Smooth muscle cell (in vitro differentiated cells): ENCODE measurements at regions not wholly inside any gene's neighbourhood (a gene's known extent, or its start where the extent isn't known, plus 50 kb on each side); places are given as distances from the start of the nearest gene placed in this dataset.

ENCODE experiments used
- DNase-seq: peaks from one replicate; lab custom pipeline; 2025; ENCODE audit not compliant: unreplicated experiment; lab: John Stamatoyannopoulos, UW
- H2AFZ ChIP-seq: fragments of 200-600 bp; sonication (generic); 2 replicates; pipeline ENCODE4 v1.6.0; 2016; ENCODE audit warnings: antibody characterized with exemption, low read depth, mild to moderate bottlenecking
- H3F3A ChIP-seq: fragments of 200-600 bp; sonication (generic); 2 replicates; pipeline ENCODE4 v1.6.0; 2017; ENCODE audit warnings: antibody characterized with exemption, low read depth
- H3K27ac ChIP-seq: fragments of 200-600 bp; sonication (generic); 2 replicates; pipeline ENCODE4 v1.5.1; 2016; ENCODE audit warnings: low read depth, mild to moderate bottlenecking
- H3K27me3 ChIP-seq: fragments of 200-600 bp; sonication (generic); 2 replicates; pipeline ENCODE4 v1.6.1; 2016; ENCODE audit warnings: low read depth, mild to moderate bottlenecking
- H3K36me3 ChIP-seq: fragments of 200-600 bp; sonication (generic); 2 replicates; pipeline ENCODE4 v1.5.1; 2016; ENCODE audit warnings: low read depth
- H3K4me1 ChIP-seq: fragments of 200-600 bp; sonication (generic); 2 replicates; pipeline ENCODE4 v1.5.1; 2016; ENCODE audit warnings: low read depth
- H3K4me2 ChIP-seq: fragments of 200-600 bp; sonication (generic); 2 replicates; pipeline ENCODE4 v1.6.0; 2016; ENCODE audit warnings: mild to moderate bottlenecking
- H3K4me3 ChIP-seq: fragments of 200-600 bp; sonication (generic); 2 replicates; pipeline ENCODE4 v1.5.1; 2016; ENCODE audit warnings: mild to moderate bottlenecking
- H3K79me2 ChIP-seq: fragments of 200-600 bp; sonication (generic); 2 replicates; pipeline ENCODE4 v1.6.0; 2016; ENCODE audit warnings: low read depth, mild to moderate bottlenecking
- H3K9ac ChIP-seq: fragments of 200-600 bp; sonication (generic); 2 replicates; pipeline ENCODE4 v1.6.0; 2016; ENCODE audit warnings: low read depth
- H3K9me3 ChIP-seq: fragments of 200-600 bp; sonication (generic); replicated peaks from 2 replicates; pipeline ENCODE4 v1.5.1; 2016; ENCODE audit warnings: low read depth
- H4K20me1 ChIP-seq: fragments of 200-600 bp; sonication (generic); 2 replicates; pipeline ENCODE4 v1.6.0; 2016; ENCODE audit warnings: low read depth
- CTCF ChIP-seq: fragments of 200-600 bp; sonication (generic); IDR thresholded peaks from 2 replicates; pipeline ENCODE4 v1.5.1; 2017; ENCODE audit warnings: borderline replicate concordance, mild to moderate bottlenecking, antibody characterized with exemption; ENCODE audit not compliant: insufficient read depth, poor library complexity, severe bottlenecking
- WGBS: methylation state at CpG from one replicate; pipeline ENCODE4 v1.1.7; 2016; ENCODE audit warnings: low lambda C conversion rate; 5-methylcytosine and 5-hydroxymethylcytosine counted together

- Histone ChIP-seq H3K27ac (no peak overlapping the region), H3K27me3 (no peaks in the 10 kb centered on the region), H2AFZ (no peak overlapping the region), H3K79me2 (no peaks in the 10 kb centered on the region), H3K4me3 (no peak overlapping the region), H3K9ac (no peak overlapping the region), H3K4me2 (no peak overlapping the region), H3K9me3 (no peaks in the 10 kb centered on the region), H4K20me1 (no peaks in the 10 kb centered on the region), H3K4me1 (no peaks in the 10 kb centered on the region), H3F3A (no peaks in the 10 kb centered on the region), H3K36me3 (no peaks in the 10 kb centered on the region)
- no peak for TF ChIP-seq CTCF
- 94% methylated on average over 2 of the region's 2 CpGs for WGBS
- no peak for DNase-seq
These were observed 256.8 kb upstream of the ARSJ start for GRCh38 chr4:114236171-114236769.

- Histone ChIP-seq H3F3A (no peaks in the 10 kb centered on the region), H3K9ac (no peak overlapping the region), H3K4me2 (no peak overlapping the region), H3K27me3 (no peaks in the 10 kb centered on the region), H3K4me1 (no peaks in the 10 kb centered on the region), H4K20me1 (no peaks in the 10 kb centered on the region), H2AFZ (no peak overlapping the region), H3K36me3 (no peaks in the 10 kb centered on the region), H3K9me3 (no peaks in the 10 kb centered on the region), H3K79me2 (no peaks in the 10 kb centered on the region), H3K27ac (no peak overlapping the region), H3K4me3 (no peak overlapping the region)
- no peak for TF ChIP-seq CTCF
- no peak for DNase-seq
These were observed 258.6 kb upstream of the ARSJ start for GRCh38 chr4:114237997-114238396.

- H3K4me1 ChIP-seq: no peaks in the 10 kb centered on the region
- 68% methylated on average over 1 of the region's 1 CpG for WGBS
- no peak overlapping the region for H3K27ac ChIP-seq
- H4K20me1 ChIP-seq: no peaks in the 10 kb centered on the region
- no peak overlapping the region for H3K9ac ChIP-seq
- no peaks in the 10 kb centered on the region for H3K79me2 ChIP-seq
- peaks cover 7% of the 10 kb centered on the region for H3K9me3 ChIP-seq
- H3K27me3 ChIP-seq: no peaks in the 10 kb centered on the region
- TF ChIP-seq CTCF: no peak
- no peaks in the 10 kb centered on the region for H3K36me3 ChIP-seq
- H3F3A ChIP-seq: no peaks in the 10 kb centered on the region
- DNase-seq: no peak
- no peak overlapping the region for H2AFZ ChIP-seq
- H3K4me2 ChIP-seq: no peak overlapping the region
- no peak overlapping the region for H3K4me3 ChIP-seq
These were observed 270.1 kb upstream of the ARSJ start for GRCh38 chr4:114249561-114249960.

GRCh38 chr4:114249976-114250375 is 270.5 kb upstream of the ARSJ start:
- Histone ChIP-seq H3K79me2 (no peaks in the 10 kb centered on the region), H3K4me3 (no peak overlapping the region), H3K4me2 (no peak overlapping the region), H3K27me3 (no peaks in the 10 kb centered on the region), H3K9ac (no peak overlapping the region), H3F3A (no peaks in the 10 kb centered on the region), H2AFZ (no peak overlapping the region), H3K4me1 (no peaks in the 10 kb centered on the region), H4K20me1 (no peaks in the 10 kb centered on the region), H3K9me3 (peaks cover 7% of the 10 kb centered on the region), H3K27ac (no peak overlapping the region), H3K36me3 (no peaks in the 10 kb centered on the region)
- no peak for DNase-seq
- no peak for TF ChIP-seq CTCF
